ENCODE measurements at regions not wholly inside any gene's neighbourhood (a gene's known extent, or its start where the extent isn't known, plus 50 kb on each side); places are given as distances from the start of the nearest gene placed in this dataset.

GRCh38 chr1:115184951-115185331 is 95.6 kb upstream of the TSPAN2 start:
- TF ChIP-seq, protein P1, sequence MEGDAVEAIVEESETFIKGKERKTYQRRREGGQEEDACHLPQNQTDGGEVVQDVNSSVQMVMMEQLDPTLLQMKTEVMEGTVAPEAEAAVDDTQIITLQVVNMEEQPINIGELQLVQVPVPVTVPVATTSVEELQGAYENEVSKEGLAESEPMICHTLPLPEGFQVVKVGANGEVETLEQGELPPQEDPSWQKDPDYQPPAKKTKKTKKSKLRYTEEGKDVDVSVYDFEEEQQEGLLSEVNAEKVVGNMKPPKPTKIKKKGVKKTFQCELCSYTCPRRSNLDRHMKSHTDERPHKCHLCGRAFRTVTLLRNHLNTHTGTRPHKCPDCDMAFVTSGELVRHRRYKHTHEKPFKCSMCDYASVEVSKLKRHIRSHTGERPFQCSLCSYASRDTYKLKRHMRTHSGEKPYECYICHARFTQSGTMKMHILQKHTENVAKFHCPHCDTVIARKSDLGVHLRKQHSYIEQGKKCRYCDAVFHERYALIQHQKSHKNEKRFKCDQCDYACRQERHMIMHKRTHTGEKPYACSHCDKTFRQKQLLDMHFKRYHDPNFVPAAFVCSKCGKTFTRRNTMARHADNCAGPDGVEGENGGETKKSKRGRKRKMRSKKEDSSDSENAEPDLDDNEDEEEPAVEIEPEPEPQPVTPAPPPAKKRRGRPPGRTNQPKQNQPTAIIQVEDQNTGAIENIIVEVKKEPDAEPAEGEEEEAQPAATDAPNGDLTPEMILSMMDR (conservative IDR thresholded peaks at IDR 0.05), result no peak
- H3K9ac ChIP-seq (ENCODE audit: extremely low read depth, insufficient read length, low read length), result no peak overlapping the region
- no peak overlapping the region for H3K4ac ChIP-seq (ENCODE audit: low read depth, low read length)
- no peak overlapping the region for H4K91ac ChIP-seq (ENCODE audit: insufficient read length, low read depth, low read length)
- no peak overlapping the region for H2BK15ac ChIP-seq (ENCODE audit: low read depth, low read length)
- no peak overlapping the region for H3K27ac Mint-ChIP-seq
- H3K18ac ChIP-seq (ENCODE audit: insufficient read length, low read depth, low read length), result no peak overlapping the region
- no peak for DNase-seq
- no peaks in the 10 kb centered on the region for H3K36me3 Mint-ChIP-seq (ENCODE audit: insufficient read depth in 1 of 3, low read depth in 3 of 3)
- no peaks in the 10 kb centered on the region for H3K9me3 Mint-ChIP-seq
- H3K27ac ChIP-seq (ENCODE audit: insufficient read length, low read depth, low read length), result no peak overlapping the region
- no peak overlapping the region for H3K56ac ChIP-seq (ENCODE audit: insufficient read length, low read depth, low read length)
- peaks cover 5 to 6% of the 10 kb centered on the region in 2 experiments; a peak in 2 of 4 replicates for H3K4me1 Mint-ChIP-seq
- no peak overlapping the region for H3K4me2 ChIP-seq (ENCODE audit: insufficient read depth, insufficient read length, low read length)
- no peak overlapping the region for H3K4me3 Mint-ChIP-seq
- no peak overlapping the region for H3K14ac ChIP-seq (ENCODE audit: insufficient read depth, low read length)
- no peaks in the 10 kb centered on the region for H3K79me1 ChIP-seq (ENCODE audit: insufficient read depth, low read depth, low read length, poor library complexity, severe bottlenecking)
- H3K27me3 Mint-ChIP-seq (ENCODE audit: low read depth), result no peaks in the 10 kb centered on the region
- H3T11ph ChIP-seq (ENCODE audit: low read length), result no peak overlapping the region
- no peak overlapping the region for H2BK5ac ChIP-seq (ENCODE audit: insufficient read length, low read length)
- no CpG with 5 or more reads among the region's 5 CpGs for WGBS (ENCODE audit: extremely low coverage, insufficient read length, low lambda C conversion rate)
- no peaks in the 10 kb centered on the region for H3K79me2 ChIP-seq (ENCODE audit: insufficient read depth, low read length)
- H4K5ac ChIP-seq (ENCODE audit: insufficient read length, low read depth, low read length), result no peak overlapping the region
- H3K23ac ChIP-seq (ENCODE audit: insufficient read length, low read depth, low read length), result no peak overlapping the region
- H4K8ac ChIP-seq (replicated peaks; ENCODE audit: insufficient read length, low read depth, low read length), result no peak overlapping the region
- no peaks in the 10 kb centered on the region for H3K9me3 ChIP-seq (ENCODE audit: control insufficient read depth, low read depth, low read length)
- no peak overlapping the region for H2BK12ac ChIP-seq (ENCODE audit: insufficient read length, low read depth, low read length)
- no peak overlapping the region for H2AFZ ChIP-seq (ENCODE audit: low read length)
- H3K27me3 ChIP-seq (ENCODE audit: insufficient read depth, low read length), result no peaks in the 10 kb centered on the region
- no peaks in the 10 kb centered on the region for H4K20me1 ChIP-seq (ENCODE audit: control insufficient read depth, insufficient read depth, insufficient read length)
- H2BK20ac ChIP-seq (ENCODE audit: low read depth, low read length, poor library complexity, severe bottlenecking), result no peak overlapping the region
- no peaks in the 10 kb centered on the region for H3K4me1 ChIP-seq (ENCODE audit: insufficient read depth, low read length)
- no peaks in the 10 kb centered on the region for H3K23me2 ChIP-seq (ENCODE audit: insufficient read length, low read depth, low read length, poor library complexity, severe bottlenecking)
- no peak overlapping the region for H2BK120ac ChIP-seq (ENCODE audit: low read depth, low read length, poor library complexity, severe bottlenecking)
- H2AK5ac ChIP-seq (ENCODE audit: insufficient read length, low read length), result no peak overlapping the region
